ENCODE measurements at regions not wholly inside any gene's neighbourhood (a gene's known extent, or its start where the extent isn't known, plus 50 kb on each side); places are given as distances from the start of the nearest gene placed in this dataset.
"Not testable (repeated sequence)": the region's sequence is repeated elsewhere in the genome, so short reads cannot be mapped to it uniquely, and the experiment has no call there.

DNA sequence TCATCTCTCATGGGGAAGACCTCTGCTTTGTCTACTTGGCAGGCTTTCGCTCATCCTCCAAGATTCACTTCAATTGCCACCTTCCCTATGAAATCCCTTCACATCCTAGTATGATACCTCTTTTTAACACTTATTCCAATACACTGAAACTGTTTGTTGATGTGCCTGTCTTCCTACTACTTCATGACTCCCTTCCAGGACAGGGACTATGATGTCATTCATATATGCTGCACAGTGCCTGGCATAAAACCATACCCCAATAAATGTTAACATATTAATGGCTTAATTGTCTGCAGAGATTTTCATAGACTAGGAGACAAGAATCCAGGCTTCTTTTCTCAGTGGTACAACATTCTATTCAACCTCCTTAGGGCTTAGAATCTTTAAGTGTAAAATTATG is 215.5 kb downstream of the ZNF608 start:
- WGBS (ENCODE audit: insufficient coverage), result 100% methylated on average over 1 of the region's 1 CpG
- CTCF ChIA-PET, result no interaction called here

GRCh38 chr5:124528838-124529237 is 217.6 kb downstream of the ZNF608 start:
- 96% methylated on average over 2 of the region's 2 CpGs for WGBS (ENCODE audit: insufficient coverage)
- Histone ChIP-seq H3K27me3 (replicated peaks in 2 of 5; ENCODE audit: control insufficient read depth in 4 of 5, insufficient read depth in 5 of 5, low read length in 4 of 5) (peaks cover 0 to 2% (median 0%) of the 10 kb centered on the region in 5 experiments), H3K36me3 (ENCODE audit: control insufficient read depth in 4 of 4, insufficient read depth in 4 of 4, low read length in 3 of 4) (no peaks in the 10 kb centered on the region), H3K4me1 (ENCODE audit: control extremely low read depth in 1 of 4, control insufficient read depth in 4 of 4, insufficient read depth in 4 of 4, low read length in 3 of 4) (no peaks in the 10 kb centered on the region), H3K27ac (ENCODE audit: insufficient read depth in 1 of 2, low read depth in 1 of 2, low read length in 2 of 2, poor library complexity in 1 of 2, severe bottlenecking in 2 of 2) (no peak overlapping the region), H3K9me3 (ENCODE audit: control extremely low read depth in 1 of 5, control insufficient read depth in 4 of 5, insufficient read depth in 2 of 5, low read depth in 1 of 5, low read length in 4 of 5) (peaks cover 0 to 2% (median 0%) of the 10 kb centered on the region in 5 experiments), H3K4me3 (ENCODE audit: control insufficient read depth in 1 of 7, extremely low read depth in 1 of 7, insufficient read depth in 4 of 7, low read depth in 2 of 7, low read length in 6 of 7) (no peak overlapping the region)
- CTCF ChIA-PET, result interaction anchor here (0.6 to 0.7 kb wide), 2 partner anchors 8 to 74 kb away, joined by 3 to 4 read pairs; no protein-coding TSS in a partner anchor
- POLR2A ChIA-PET, result no interaction called here
- DNase-seq, result peak in 1 of 3 donors; percentile 25

More for the DNA sequence above, 215.5 kb downstream of the ZNF608 start:
- no peaks in the 10 kb centered on the region for H3K36me3 ChIP-seq (ENCODE audit: control insufficient read depth in 4 of 4, insufficient read depth in 4 of 4, low read length in 3 of 4)
- H3K4me1 ChIP-seq (ENCODE audit: control extremely low read depth in 1 of 4, control insufficient read depth in 4 of 4, insufficient read depth in 4 of 4, low read length in 3 of 4), result no peaks in the 10 kb centered on the region
- DNase-seq, result no peak
- peaks cover 0 to 2% (median 0%) of the 10 kb centered on the region in 5 experiments for H3K9me3 ChIP-seq (ENCODE audit: control extremely low read depth in 1 of 5, control insufficient read depth in 4 of 5, insufficient read depth in 2 of 5, low read depth in 1 of 5, low read length in 4 of 5)
- H3K27ac ChIP-seq (ENCODE audit: insufficient read depth in 1 of 2, low read depth in 1 of 2, low read length in 2 of 2, poor library complexity in 1 of 2, severe bottlenecking in 2 of 2), result no peak overlapping the region
- no peak overlapping the region for H3K4me3 ChIP-seq (ENCODE audit: control insufficient read depth in 1 of 7, extremely low read depth in 1 of 7, insufficient read depth in 4 of 7, low read depth in 2 of 7, low read length in 6 of 7)
- peaks cover 0 to 2% (median 0%) of the 10 kb centered on the region in 5 experiments for H3K27me3 ChIP-seq (replicated peaks in 2 of 5; ENCODE audit: control insufficient read depth in 4 of 5, insufficient read depth in 5 of 5, low read length in 4 of 5)
- POLR2A ChIA-PET, result no interaction called here

DNA sequence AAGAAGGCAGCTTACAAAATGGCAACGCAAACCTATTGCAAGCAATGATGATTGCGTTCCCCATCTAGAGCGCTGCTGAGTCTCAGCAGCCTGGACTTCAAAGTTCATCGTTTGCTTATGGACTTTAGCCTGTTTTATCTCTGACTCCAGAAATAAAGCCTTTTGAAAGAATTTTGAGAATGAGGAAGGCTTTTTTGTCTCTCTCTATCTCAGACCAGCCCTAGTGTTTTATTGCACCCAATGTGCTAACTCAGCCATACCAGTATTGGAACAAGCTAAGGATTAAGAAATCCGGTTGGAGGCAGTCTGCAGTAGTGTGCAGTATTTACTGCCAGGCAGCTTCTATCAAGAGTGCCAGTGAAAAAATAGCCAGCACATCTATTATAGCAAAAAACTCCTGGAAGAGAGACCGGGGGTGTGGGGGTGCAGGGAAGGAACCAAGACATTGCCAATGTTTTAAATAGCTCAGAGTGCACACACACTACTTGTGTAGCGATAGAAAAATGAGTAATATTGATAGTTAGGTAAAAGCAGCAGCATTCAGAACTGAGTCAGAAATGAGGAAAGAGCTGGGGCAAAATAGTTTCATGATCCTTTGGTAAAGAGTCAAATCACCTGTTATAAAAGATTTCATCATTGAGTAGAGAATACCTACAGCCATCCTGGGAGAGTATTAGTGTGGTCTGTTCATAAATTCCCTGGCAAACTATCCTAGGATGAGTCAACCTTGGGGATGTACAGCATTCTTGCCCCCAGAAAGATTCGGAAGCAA is 219.0 kb downstream of the ZNF608 start:
- ChIA-PET CTCF (no interaction called here), POLR2A (no interaction called here)
- DNase-seq, result no peak
- Histone ChIP-seq H3K27ac (ENCODE audit: insufficient read depth in 1 of 2, low read depth in 1 of 2, low read length in 2 of 2, poor library complexity in 1 of 2, severe bottlenecking in 2 of 2) (no peak overlapping the region), H3K4me3 (ENCODE audit: control insufficient read depth in 1 of 7, extremely low read depth in 1 of 7, insufficient read depth in 4 of 7, low read depth in 2 of 7, low read length in 6 of 7) (no peak overlapping the region), H3K4me1 (ENCODE audit: control extremely low read depth in 1 of 4, control insufficient read depth in 4 of 4, insufficient read depth in 4 of 4, low read length in 3 of 4) (no peaks in the 10 kb centered on the region), H3K27me3 (replicated peaks in 2 of 5; ENCODE audit: control insufficient read depth in 4 of 5, insufficient read depth in 5 of 5, low read length in 4 of 5) (peaks cover 0 to 2% (median 0%) of the 10 kb centered on the region in 5 experiments), H3K36me3 (ENCODE audit: control insufficient read depth in 4 of 4, insufficient read depth in 4 of 4, low read length in 3 of 4) (no peaks in the 10 kb centered on the region), H3K9me3 (ENCODE audit: control extremely low read depth in 1 of 5, control insufficient read depth in 4 of 5, insufficient read depth in 2 of 5, low read depth in 1 of 5, low read length in 4 of 5) (peaks cover 0 to 2% (median 0%) of the 10 kb centered on the region in 5 experiments)
- WGBS (ENCODE audit: insufficient coverage), result 100% methylated on average over 4 of the region's 8 CpGs

GRCh38 chr5:124526079-124526478 is 220.4 kb downstream of the ZNF608 start:
- no CpG with 5 or more reads among the region's 4 CpGs for WGBS (ENCODE audit: insufficient coverage)
- POLR2A ChIA-PET; H3K27ac ChIP-seq (ENCODE audit: insufficient read depth in 1 of 2, low read depth in 1 of 2, low read length in 2 of 2, poor library complexity in 1 of 2, severe bottlenecking in 2 of 2): not testable (repeated sequence)

GRCh38 chr5:124524552-124525232 is 221.7 kb downstream of the ZNF608 start:
- no peak overlapping the region for H3K4me3 ChIP-seq (ENCODE audit: control insufficient read depth in 1 of 7, extremely low read depth in 1 of 7, insufficient read depth in 4 of 7, low read depth in 2 of 7, low read length in 6 of 7)
- POLR2A ChIA-PET, result no interaction called here
- 96% methylated on average over 6 of the region's 6 CpGs for WGBS (ENCODE audit: insufficient coverage)
- H3K9me3 ChIP-seq (ENCODE audit: control extremely low read depth in 1 of 5, control insufficient read depth in 4 of 5, insufficient read depth in 2 of 5, low read depth in 1 of 5, low read length in 4 of 5), result peaks cover 0 to 2% (median 0%) of the 10 kb centered on the region in 5 experiments
- CTCF ChIA-PET, result interaction anchor here (1.2 kb wide), 1 partner anchor 44 kb away, joined by 3 read pairs; no protein-coding TSS in a partner anchor
- no peak overlapping the region for H3K27ac ChIP-seq (ENCODE audit: insufficient read depth in 1 of 2, low read depth in 1 of 2, low read length in 2 of 2, poor library complexity in 1 of 2, severe bottlenecking in 2 of 2)
- DNase-seq, result peak in 2 of 3 donors; percentile 30 to 53
- H3K36me3 ChIP-seq (ENCODE audit: control insufficient read depth in 4 of 4, insufficient read depth in 4 of 4, low read length in 3 of 4), result no peaks in the 10 kb centered on the region
- peaks cover 0 to 4% (median 3%) of the 10 kb centered on the region in 4 experiments for H3K4me1 ChIP-seq (ENCODE audit: control extremely low read depth in 1 of 4, control insufficient read depth in 4 of 4, insufficient read depth in 4 of 4, low read length in 3 of 4)
- H3K27me3 ChIP-seq (replicated peaks in 2 of 5; ENCODE audit: control insufficient read depth in 4 of 5, insufficient read depth in 5 of 5, low read length in 4 of 5), result no peaks in the 10 kb centered on the region

More at GRCh38 chr5:124526079-124526478, 220.4 kb downstream of the ZNF608 start:
- CTCF ChIA-PET; H3K4me1 ChIP-seq (ENCODE audit: control extremely low read depth in 1 of 4, control insufficient read depth in 4 of 4, insufficient read depth in 4 of 4, low read length in 3 of 4); H3K27me3 ChIP-seq (replicated peaks in 2 of 5; ENCODE audit: control insufficient read depth in 4 of 5, insufficient read depth in 5 of 5, low read length in 4 of 5); H3K9me3 ChIP-seq (ENCODE audit: control extremely low read depth in 1 of 5, control insufficient read depth in 4 of 5, insufficient read depth in 2 of 5, low read depth in 1 of 5, low read length in 4 of 5); H3K4me3 ChIP-seq (ENCODE audit: control insufficient read depth in 1 of 7, extremely low read depth in 1 of 7, insufficient read depth in 4 of 7, low read depth in 2 of 7, low read length in 6 of 7); DNase-seq; H3K36me3 ChIP-seq (ENCODE audit: control insufficient read depth in 4 of 4, insufficient read depth in 4 of 4, low read length in 3 of 4): not testable (repeated sequence)

- ChIA-PET POLR2A (no interaction called here), CTCF (interaction anchor here (0.6 to 1.2 kb wide), 2 partner anchors 43 to 637 kb away, joined by 3 read pairs; no protein-coding TSS in a partner anchor)
- H3K36me3 ChIP-seq (ENCODE audit: control insufficient read depth in 4 of 4, insufficient read depth in 4 of 4, low read length in 3 of 4), result no peaks in the 10 kb centered on the region
- peaks cover 0 to 2% (median 0%) of the 10 kb centered on the region in 5 experiments for H3K9me3 ChIP-seq (ENCODE audit: control extremely low read depth in 1 of 5, control insufficient read depth in 4 of 5, insufficient read depth in 2 of 5, low read depth in 1 of 5, low read length in 4 of 5)
- H3K27ac ChIP-seq (ENCODE audit: insufficient read depth in 1 of 2, low read depth in 1 of 2, low read length in 2 of 2, poor library complexity in 1 of 2, severe bottlenecking in 2 of 2), result no peak overlapping the region
- no CpG with 5 or more reads among the region's 5 CpGs for WGBS (ENCODE audit: insufficient coverage)
- H3K4me1 ChIP-seq (ENCODE audit: control extremely low read depth in 1 of 4, control insufficient read depth in 4 of 4, insufficient read depth in 4 of 4, low read length in 3 of 4), result peaks cover 8 to 12% (median 9%) of the 10 kb centered on the region in 4 experiments
- no peaks in the 10 kb centered on the region for H3K27me3 ChIP-seq (replicated peaks in 2 of 5; ENCODE audit: control insufficient read depth in 4 of 5, insufficient read depth in 5 of 5, low read length in 4 of 5)
- DNase-seq, result no peak
- no peak overlapping the region for H3K4me3 ChIP-seq (ENCODE audit: control insufficient read depth in 1 of 7, extremely low read depth in 1 of 7, insufficient read depth in 4 of 7, low read depth in 2 of 7, low read length in 6 of 7)
These were observed 222.5 kb downstream of the ZNF608 start for GRCh38 chr5:124523897-124524296.

GRCh38 chr5:124522992-124523391 is 223.4 kb downstream of the ZNF608 start:
- no peaks in the 10 kb centered on the region for H3K27me3 ChIP-seq (replicated peaks in 2 of 5; ENCODE audit: control insufficient read depth in 4 of 5, insufficient read depth in 5 of 5, low read length in 4 of 5)
- H3K9me3 ChIP-seq (ENCODE audit: control extremely low read depth in 1 of 5, control insufficient read depth in 4 of 5, insufficient read depth in 2 of 5, low read depth in 1 of 5, low read length in 4 of 5), result peaks cover 0 to 2% (median 0%) of the 10 kb centered on the region in 5 experiments
- peaks cover 9 to 20% (median 14%) of the 10 kb centered on the region in 4 experiments for H3K4me1 ChIP-seq (ENCODE audit: control extremely low read depth in 1 of 4, control insufficient read depth in 4 of 4, insufficient read depth in 4 of 4, low read length in 3 of 4)
- H3K4me3 ChIP-seq (ENCODE audit: control insufficient read depth in 1 of 7, extremely low read depth in 1 of 7, insufficient read depth in 4 of 7, low read depth in 2 of 7, low read length in 6 of 7), result no peak overlapping the region
- H3K27ac ChIP-seq (ENCODE audit: insufficient read depth in 1 of 2, low read depth in 1 of 2, low read length in 2 of 2, poor library complexity in 1 of 2, severe bottlenecking in 2 of 2), result no peak overlapping the region
- 91% methylated on average over 1 of the region's 1 CpG for WGBS (ENCODE audit: insufficient coverage)
- ChIA-PET CTCF (no interaction called here), POLR2A (interaction anchor here (0.6 kb wide), 1 partner anchor 772 kb away, joined by 3 read pairs; no protein-coding TSS in a partner anchor)
- H3K36me3 ChIP-seq (ENCODE audit: control insufficient read depth in 4 of 4, insufficient read depth in 4 of 4, low read length in 3 of 4), result no peaks in the 10 kb centered on the region
- DNase-seq, result no peak

Data from common myeloid progenitor, CD34-positive (primary cell).